GM19193 (cell line): ENCODE measurements at regions not wholly inside any gene's neighbourhood (a gene's known extent, or its start where the extent isn't known, plus 50 kb on each side); places are given as distances from the start of the nearest gene placed in this dataset.

Source experiments
- POLR2A ChIP-seq: IDR thresholded peaks from 4 replicates; pipeline ENCODE4 v1.6.1; 2011; ENCODE audit not compliant: insufficient read depth, insufficient read length; ENCODE audit errors: extremely low read depth

DNA sequence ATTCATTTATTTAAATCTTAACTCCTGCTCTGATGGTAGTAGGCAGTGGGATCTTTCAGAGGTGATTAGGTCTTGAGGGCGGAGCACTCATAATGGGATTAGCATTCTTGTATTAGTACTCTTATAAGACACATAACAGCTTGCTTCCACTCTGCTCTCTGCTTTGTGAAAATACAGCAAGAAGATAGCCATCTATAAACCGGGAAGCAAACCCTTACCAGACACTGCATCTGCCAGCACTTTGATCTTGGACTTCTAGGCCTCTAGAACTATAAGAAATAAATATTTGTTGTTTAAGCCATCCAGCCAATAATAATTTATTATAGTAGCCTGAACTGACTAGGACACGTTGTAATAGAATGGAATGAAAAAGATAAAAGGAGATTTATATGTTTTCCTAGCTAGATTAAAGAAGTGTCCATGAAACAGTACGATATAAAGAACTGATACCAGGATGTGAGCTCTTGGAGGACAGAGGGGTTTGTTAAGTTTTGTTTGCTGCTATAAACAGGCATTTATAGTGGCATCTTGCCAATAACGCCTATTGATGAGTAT lies 869.9 kb downstream of the MRPL39 start:
- no peak for TF ChIP-seq POLR2A

DNA sequence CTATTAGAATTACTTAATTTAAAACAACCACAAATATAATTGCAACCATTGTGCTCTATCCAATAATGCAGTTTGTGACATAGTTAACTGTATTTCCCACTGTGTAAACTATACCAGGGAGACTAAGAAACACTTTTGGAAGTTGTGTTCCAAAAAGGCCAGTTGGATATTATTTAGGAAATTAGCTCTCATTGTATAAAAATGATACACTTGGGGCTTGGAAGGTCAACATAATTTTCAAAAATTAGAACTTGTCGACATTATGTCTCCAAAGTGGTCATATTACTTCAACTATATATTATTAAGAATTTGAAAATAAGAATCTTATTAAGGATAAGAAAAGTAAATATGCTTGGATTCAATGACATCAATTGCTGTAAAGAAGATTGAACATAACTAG lies 876.6 kb downstream of the MRPL39 start:
- TF ChIP-seq POLR2A: no peak

DNA sequence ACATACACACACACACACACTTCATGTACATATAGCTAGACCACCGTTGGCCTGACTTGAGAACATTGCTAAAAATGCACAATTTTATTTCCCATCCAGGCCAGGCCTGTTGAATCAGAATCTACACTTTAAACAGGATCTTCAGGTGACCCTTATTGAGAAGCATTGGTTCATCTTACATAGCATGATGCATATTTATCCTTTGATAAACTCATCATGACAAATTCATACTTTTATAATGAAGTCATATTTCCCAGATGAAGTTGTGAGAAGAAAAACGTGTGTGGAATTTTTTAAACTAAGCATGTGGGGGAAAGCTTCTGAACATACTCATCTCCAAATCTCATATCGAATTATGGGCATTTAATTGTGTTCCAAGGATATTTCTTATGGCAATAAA lies 877.7 kb downstream of the MRPL39 start:
- no peak for TF ChIP-seq POLR2A

DNA sequence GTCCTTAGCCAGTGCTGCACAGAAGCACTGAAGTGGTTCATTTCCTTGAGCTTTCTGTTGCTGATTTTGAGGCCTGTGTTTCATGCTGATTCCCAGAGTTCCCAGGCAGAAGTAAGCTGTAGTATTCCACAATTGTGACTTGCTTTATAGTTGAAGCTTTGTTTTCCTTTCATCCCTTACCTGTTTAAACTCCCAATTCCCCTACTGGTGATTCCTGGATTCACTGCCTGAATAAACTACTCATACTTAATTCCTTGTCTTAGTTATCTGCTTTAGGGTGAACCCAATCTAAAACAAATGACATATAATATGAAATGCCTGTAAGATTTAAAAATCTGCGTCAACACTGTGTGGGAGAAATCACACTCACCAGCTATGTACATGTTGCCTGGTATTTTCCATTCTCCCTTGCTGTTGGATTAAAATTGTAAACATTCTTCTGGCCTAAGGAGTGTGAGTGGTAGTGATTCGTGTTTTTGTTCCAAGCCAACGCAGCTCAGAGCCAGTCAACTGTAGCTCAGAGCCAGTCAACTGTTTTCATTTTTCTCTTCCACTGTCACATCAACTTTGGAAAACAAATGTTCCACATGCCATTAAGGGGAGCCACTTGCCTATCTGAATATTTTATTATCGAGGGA lies 879.4 kb downstream of the MRPL39 start:
- TF ChIP-seq POLR2A: no peak

DNA sequence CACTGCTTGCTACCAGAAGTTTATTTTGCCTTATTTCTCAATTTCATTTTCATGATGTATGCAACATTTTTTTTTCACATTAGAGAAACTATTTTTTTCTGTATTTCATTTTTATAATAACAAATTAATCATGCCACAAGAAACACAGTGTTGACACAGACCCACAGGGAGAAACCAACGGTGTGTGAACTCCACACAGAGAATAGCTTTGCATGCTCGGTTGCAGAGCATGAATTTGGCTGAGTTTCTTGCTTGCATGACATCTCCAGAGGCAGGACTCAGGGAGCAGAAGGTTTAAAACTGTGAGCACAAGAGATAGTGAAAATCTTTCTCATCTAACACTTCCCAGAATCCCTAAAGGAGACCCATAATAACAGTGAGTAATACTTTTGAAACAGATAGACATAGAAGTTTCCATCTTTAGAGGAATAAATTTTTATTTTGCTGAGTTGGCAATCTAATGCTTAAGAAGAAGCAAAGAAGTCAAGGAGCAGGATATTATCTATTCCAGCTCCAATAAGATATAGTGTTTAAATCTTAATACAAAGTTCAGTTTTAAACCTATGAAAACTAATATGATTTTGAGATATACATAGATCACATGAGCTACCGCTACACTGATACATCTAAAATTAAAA lies 890.9 kb downstream of the MRPL39 start:
- TF ChIP-seq POLR2A: no peak

DNA sequence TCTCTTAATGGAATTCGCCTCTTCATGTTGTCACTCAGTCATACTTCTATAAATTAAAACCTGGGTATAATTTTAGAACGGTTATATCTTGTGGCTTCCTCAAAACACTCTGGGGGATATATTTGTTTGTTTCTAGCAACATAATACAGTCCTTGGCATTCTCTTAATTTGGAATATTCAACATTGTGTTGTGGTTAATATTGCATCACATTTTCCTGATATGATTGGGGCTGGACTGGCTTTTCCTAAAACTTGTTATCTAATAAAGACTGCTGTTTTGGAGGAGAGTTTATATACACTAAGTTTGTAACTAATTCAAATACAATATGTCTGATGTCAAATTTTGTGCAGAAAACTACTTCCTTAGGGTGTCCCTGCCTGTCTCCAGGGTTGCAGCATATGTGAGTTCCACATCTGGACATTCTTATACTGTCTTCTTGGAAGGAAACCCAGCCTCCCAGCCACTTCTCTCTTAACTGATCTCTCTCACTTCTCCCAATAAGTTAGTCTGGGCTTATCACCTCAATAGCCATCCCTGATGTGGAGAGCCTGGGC lies 892.6 kb downstream of the MRPL39 start:
- no peak for TF ChIP-seq POLR2A

DNA sequence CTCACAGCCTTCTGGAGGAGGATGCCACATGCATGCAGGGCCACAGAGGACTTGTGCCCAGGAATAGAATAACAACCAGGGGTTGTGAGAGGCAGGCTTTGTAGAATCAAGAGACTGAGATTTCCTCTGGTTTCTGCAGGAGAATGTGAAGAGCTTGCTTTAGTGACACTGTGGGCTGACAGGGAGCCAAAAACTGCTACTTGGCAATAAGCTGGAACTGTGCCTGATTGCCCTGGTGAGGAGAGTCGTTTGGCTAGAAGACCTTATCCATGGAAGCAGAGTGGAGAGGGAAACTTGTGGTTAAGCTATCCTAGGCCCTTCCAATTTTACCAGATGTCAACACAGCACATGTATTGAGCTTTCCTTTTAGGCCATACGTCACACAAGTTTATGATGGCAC lies 902.1 kb downstream of the MRPL39 start:
- TF ChIP-seq POLR2A: no peak

DNA sequence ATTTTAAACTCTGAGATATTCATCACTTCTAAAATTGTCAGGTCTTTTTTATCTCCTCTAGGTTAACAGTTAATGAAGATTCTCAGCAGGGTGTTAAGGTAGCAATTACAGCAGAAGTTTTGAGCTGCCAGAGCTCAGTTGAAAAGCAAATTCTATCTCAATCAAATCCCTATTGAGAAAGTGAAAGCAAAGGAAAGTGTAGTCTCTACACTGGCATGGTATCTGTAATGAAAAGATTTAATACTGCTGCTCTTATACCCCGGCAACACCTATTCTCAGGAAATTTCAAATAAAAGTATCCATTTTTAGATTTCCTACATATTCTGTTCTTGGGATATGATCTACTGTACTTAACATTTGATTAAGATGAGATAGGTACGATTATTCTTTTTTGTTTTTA lies 913.5 kb downstream of the MRPL39 start:
- no peak for TF ChIP-seq POLR2A

DNA sequence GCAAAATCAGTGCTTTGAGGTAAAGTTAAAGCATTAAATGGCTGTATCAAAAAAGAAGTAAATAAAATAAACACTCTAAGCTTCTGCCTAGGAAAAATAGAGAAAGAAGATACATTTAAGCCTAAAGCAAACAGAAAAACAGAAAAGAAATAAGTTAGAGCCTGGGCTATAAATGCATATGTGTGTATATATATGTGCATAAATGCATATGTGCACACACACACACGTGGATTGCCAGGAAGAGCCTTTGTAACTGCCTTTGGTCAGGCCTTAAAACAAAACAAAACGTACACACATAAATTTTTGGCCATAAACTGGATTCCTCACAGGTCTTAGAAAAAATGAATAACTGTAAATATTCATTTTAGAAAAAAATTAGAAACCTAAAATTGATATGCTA lies 925.8 kb downstream of the MRPL39 start:
- TF ChIP-seq POLR2A: no peak

DNA sequence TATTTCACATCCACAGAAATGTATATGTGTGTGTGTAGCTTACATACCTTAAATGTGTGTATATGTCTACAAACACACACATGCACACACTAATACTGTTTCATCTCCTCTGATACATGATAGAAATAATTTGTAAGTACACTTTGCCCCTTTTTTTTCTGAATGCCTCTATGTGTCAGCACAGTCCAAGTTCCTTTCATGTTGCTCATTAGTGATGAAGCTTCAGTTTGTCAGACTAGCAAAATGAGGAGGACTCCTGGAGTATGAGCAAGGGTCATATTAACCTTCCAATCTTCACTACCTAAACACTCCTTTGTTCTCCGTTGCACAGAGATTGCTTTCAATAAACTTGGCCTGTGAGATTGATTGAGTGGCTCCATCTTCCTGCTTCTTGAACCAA lies 935.4 kb downstream of the MRPL39 start:
- TF ChIP-seq POLR2A: no peak

DNA sequence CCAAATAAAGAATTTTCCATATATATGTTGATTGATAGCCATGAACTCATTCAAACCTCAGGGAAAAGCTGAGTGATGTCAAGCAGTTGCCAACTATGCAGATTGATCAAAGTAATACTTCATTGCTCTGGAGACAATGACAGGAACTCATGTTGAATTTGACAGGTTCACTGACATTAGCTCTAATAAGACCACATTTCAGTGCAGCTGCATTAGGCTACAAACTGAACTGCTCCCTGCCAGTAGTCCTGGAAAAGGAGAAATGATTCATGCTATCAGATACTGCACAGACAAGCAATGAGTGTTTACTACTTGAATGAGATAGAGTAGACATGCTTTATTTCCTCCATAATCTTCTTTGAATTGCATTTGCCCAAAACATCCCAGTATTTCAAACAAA lies 948.4 kb downstream of the MRPL39 start:
- no peak for TF ChIP-seq POLR2A

DNA sequence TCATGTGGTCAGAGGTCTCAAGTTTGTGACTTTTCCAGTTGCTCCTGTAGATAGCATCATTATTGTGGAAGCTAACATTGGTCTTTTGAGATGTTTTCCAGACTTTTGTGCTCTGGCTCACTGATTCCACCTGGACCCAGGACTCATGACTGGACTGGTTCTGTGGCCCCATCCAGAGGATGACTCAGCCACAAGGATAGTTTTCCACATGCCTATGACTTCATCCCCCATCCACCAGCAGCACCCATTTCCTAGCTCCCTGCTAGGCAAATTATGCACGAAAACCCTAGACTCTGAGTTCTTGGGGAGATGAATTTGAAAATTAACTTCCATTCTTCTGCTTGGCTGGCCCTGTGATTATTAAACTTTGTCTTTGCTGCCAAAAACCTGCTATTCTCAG lies 949.3 kb downstream of the MRPL39 start:
- no peak for TF ChIP-seq POLR2A

DNA sequence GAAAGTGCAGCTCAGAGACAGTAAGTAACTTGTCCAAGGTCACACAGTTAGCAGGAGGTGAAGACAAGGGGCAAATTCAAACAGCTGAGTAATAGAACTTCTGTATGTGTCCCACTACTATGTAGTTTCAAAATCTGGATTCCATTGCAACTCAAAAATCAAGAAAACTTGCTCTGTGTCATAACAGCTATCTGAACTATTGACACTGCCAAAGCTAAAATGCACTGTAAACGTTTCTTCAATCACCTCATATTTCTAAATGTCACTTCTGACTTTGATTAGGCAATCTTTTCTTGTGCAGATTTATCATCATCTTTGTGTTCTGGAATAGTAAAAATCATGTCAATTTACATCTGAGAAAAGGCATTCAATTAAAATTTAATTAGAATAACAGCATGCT lies 957.6 kb downstream of the MRPL39 start:
- TF ChIP-seq POLR2A: no peak

DNA sequence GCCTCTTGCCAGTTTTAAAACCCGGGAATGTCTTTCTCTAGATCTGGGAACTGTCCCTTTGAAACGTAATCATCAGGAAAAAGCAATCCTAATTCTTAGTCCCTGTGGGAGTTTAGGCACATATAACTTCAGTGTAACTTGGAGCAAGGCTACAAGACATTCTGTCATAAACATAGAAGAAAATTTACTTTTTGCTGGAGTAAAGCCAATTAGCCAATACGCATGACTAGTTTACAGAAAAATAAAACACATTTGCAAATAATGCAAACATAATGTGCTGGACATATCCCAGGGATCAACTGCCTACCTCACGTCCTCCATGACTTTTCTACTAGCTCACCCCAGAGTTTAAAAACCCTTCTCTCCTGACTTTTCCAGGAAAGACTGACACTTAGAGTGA lies 970.6 kb downstream of the MRPL39 start:
- TF ChIP-seq POLR2A: no peak

DNA sequence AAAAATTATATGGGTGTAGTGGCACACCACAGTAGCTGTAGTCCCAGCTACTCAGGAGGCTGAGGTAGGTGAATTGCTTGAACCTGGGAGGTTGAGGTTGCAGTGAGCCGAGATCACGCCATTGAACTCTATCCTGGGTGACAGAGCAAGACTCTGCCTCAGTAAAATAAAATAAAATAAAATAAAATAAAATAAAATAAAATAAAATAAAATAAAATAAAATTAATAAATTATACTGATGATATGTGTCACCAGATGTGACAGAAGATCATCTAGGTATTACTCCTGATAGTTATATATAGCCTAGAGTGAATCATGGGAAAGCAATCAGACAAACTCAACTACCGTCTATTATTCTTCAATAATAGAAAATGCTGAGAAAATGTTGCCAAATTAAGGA lies 972.5 kb downstream of the MRPL39 start:
- no peak for TF ChIP-seq POLR2A

DNA sequence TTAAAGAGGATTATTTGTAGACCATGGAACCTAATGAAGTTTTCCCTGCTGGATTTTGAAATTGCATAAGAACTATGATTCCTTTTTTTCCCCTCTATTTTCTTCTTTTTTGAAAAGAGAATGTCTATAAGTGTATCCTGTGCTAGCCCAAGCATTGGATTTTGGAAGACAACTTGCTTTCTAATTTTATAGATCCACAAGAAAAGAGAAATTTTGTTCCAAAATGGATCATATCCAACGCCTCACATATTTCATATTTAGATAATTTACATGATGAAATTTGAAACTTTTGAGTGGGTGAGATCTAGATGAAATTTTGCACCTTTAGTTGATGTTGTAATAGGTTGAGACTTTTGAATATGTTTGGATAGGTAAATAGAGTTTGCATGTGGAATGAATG lies 978.7 kb downstream of the MRPL39 start:
- no peak for TF ChIP-seq POLR2A
